Amygdala (tissue), 56 donors: ENCODE measurements at regions not wholly inside any gene's neighbourhood (a gene's known extent, or its start where the extent isn't known, plus 50 kb on each side); places are given as distances from the start of the nearest gene placed in this dataset.
A peak's percentile ranks its signal among the peaks of the same experiment; 100 is the strongest.
"Not testable (repeated sequence)": the region's sequence is repeated elsewhere in the genome, so short reads cannot be mapped to it uniquely, and the experiment has no call there.

Experiments
- DNase-seq, 56 donors: peaks; one replicate each; lab custom pipeline; 2025; lab: John Stamatoyannopoulos, UW

DNA sequence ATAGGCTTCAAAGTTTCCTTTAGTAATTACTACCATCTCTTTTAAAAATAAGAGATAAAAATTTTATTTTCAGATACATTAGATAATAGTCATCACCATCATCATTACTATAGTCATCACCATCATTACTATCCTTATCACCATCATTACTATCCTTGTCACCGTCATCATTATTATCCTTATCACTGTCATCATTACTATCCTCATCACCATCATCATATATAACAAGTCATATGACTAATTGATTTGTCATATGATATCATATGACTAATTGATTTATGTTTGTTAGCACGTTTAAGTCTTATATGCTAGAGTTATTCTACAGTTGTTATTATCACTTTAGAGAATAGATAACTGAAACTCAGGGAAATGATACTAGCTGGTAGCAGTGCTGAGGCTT, 382.1 kb upstream of the CDH18 start:
- no peak for DNase-seq

- no peak for DNase-seq
Observed at GRCh38 chr5:20369518-20369885, 381.5 kb upstream of the CDH18 start.

DNA sequence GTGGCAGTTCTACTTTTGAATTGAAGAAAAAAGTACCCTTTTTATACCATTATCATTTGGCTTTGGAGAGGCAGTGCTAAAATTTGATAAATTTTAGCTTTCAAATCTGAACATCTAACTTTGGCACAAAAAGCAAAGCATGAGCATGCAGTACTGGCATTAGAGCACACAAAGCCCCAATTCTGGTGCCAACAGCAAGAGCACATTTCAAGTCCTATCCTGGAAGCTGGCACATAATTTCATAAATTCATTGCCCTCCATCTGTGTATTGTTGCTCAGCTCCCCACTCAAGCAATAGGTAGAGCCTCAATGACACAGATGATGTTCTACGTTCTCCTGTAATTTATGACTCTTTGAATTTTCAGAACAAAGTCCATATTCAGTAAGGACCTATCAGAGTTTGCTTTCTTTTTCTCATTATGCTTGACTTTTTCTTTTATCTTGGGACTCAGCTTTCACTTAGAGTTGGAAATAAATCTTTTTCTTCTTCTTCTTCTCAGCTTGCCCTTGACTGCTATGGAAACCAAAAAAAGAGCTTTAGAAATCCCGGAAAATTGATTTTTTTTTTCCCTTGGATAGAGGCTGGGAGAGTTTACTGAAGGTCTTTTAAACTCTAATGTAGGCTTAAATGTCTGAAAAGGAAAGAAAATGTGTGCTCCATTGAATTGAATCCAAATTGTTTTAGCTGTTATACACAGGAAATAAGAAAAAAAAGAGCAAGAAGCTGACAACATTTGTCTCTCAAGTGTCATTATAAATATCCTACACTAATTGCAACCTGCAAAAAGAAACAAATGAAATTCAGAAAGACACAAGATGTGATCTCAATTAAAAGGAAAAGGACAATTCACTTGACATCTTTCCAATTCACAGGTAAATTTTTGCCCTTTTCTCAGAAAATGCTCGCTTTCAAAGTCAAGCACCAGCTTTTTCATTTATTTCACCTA, 380.8 kb upstream of the CDH18 start:
- DNase-seq = peak in 2 of 56 donors; percentile 1 to 4

DNA sequence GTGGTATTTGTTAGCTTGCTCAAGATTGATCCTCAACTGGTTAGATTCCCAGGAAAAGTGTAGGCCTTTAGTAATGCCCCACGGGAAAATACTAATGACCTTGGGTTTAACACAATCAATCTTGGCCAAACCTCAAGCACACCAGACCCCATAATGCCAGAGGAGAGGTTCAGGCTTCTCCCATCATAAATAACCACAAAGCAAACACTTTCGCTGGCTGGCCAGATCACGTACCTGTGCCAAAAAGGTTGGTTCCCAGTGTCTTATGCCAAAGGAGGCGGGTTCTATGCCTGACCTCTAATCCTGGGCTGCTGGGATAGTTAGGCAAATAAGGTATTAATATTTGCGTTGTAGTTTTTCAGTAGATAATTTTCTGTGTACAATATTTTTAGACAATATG, 379.2 kb upstream of the CDH18 start:
- DNase-seq = no peak

DNA sequence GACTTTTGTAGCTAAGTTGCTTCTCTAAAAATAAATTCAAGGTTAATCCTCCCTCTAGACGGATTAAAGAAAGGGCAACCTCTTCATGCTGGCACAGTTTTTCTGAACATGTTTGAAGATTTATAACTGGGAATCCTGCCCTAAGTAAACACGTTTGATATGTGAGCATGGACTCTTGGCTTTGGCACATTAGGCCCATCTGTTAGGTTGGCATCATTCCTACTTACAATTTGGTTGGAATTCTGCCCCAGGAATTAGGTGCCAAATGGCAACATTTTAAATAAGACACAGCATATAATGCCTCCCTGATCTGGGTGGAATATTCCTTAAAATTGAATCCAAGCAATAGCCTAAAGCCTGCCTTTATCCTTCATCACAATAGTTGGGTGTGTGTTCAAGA, 372.3 kb upstream of the CDH18 start:
- no peak for DNase-seq

DNA sequence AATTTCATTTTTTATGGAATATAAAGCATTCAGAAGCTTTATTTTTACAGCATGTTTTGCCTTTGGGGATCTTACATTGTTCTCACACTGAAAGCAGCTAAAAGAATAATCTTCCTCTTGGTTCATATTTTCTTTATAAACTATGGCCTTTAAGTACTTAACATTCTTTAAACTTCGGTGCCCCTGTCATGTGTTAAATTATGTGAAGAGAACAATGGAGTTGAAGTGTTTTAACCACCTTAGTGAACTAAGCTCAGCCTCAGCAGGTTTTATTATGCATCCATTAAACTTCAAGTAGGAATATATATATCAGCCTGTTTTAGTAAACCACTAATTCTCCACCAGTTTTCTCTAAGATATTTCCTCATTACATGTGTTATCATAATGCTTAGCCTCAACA, 371.4 kb upstream of the CDH18 start:
- DNase-seq = no peak

DNA sequence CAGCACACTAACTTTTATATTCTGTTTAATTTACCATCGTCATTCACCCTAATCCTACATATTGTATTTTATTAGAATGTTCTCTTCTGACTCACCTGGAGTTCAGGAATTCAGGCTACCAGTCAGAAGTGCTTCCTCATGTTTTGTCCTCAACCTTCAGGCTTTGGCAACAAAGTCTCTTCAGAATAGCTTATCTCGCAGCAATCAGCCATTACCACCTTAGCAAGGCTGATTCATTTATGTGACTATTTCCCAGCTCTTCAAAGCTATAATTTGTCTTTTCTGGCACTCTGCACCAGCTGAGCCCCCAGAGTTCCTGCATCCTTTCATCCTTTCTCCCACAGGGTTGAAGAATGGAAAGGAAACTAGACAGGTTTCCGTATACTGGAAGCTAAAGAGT, 365.5 kb upstream of the CDH18 start:
- no peak for DNase-seq

DNA sequence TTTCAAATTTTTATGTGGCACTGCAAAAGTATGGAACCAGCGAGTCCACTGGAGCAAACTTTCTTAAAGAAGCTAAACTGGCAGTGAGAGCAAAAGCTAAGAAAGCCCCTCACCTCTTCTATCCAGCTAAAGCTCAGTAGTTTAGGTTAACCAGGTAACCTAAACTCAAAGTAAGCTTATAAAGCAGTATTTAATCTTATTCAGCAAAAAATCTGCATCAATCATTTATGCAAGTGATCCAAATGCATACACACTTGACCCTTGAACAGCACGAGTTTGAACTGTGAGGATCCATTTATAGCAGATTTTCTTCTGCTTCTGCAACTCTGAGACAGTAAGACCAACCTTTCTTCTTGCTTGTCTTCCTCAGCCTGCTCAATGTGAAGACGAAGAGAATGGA, 363.8 kb upstream of the CDH18 start:
- no peak for DNase-seq

- DNase-seq = no peak
Observed at GRCh38 chr5:20348321-20348720, 360.3 kb upstream of the CDH18 start.

DNA sequence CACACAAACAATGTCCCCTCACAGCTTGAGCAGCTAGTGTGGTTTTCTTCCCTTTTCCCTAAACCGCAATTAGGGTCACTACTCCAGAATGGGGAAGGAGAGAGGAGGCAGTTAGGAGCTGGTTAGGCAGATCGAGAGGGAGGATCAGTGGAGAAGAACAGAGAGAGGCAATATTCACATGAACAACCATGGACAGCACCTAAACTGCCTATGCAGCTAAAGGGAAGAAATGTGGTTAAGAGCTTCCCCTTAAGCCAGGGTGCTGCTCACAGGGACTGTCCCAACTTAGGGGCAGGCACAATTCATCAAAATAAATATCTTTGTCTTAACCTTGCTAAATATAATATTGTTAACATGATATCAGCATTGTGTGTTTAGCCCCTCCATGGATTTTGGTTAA, 359.3 kb upstream of the CDH18 start:
- DNase-seq = no peak

- peak in 1 of 56 donors; percentile 3 for DNase-seq
Observed at GRCh38 chr5:20340126-20340525, 352.1 kb upstream of the CDH18 start.

- DNase-seq = no peak
Observed at GRCh38 chr5:20335978-20336377, 348.0 kb upstream of the CDH18 start.

- no peak for DNase-seq
Observed at GRCh38 chr5:20331826-20332225, 343.8 kb upstream of the CDH18 start.

- DNase-seq = no peak
Observed at GRCh38 chr5:20323323-20323722, 335.3 kb upstream of the CDH18 start.

DNA sequence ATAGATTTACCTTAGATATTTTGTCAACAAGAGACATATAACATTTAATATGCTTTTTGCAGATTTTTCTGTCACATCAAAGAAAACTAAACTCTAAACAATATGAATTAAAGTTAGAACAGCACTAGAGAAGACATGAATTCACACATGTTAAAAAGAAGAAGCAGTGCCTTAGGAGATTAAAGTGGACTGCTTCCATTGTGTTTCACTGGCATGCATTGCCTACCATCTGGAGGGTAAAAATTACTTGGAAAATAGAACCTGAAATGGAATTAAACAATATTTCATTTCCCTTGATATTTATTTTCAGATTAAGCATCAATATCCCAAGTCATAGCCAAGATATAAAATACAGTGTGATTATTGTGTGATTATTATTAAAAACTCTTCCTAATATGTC, 319.4 kb upstream of the CDH18 start:
- no peak for DNase-seq

DNA sequence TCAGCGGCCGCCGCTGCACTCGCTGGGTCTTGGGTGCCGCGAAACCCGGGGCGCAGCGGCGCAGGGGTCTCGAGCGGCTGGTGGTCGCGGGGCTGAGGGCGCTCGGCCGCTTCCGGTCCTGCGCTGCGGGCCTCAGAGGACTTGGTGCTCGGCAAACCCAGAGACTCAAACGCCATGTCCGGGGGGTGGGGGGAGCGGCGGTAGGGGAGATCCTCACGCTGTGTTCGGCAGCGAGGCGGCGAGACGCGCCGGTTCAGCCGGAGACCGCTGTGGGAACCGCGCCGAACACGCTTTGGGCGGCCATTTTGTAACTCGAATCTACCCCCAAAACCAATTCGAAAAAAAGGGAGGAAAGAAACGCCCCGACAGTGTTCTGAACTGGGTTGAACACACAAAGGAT, 317.5 kb upstream of the CDH18 start:
- DNase-seq = no peak

DNA sequence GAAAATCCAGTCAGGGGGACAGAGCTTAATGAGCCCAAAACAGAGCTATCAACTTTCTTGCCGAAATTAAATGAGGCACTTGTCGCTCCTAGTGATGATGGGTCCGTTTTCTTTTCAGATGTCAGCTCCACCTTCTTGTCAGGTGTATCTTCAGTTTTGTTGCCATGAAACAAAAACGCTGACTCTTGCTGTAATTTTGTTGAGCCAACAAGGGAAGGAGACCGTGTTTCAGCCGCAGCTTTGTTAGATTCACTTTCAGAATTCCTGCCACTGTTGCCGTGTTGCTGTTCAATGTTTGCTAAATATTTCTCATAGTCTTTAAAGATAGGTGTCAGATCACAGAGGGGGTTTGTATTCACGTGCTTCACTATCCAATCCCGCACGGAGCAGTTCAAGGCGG, 316.6 kb upstream of the CDH18 start:
- not testable (repeated sequence) for DNase-seq

- DNase-seq = no peak
Observed at GRCh38 chr5:20300110-20300509, 312.1 kb upstream of the CDH18 start.

DNA sequence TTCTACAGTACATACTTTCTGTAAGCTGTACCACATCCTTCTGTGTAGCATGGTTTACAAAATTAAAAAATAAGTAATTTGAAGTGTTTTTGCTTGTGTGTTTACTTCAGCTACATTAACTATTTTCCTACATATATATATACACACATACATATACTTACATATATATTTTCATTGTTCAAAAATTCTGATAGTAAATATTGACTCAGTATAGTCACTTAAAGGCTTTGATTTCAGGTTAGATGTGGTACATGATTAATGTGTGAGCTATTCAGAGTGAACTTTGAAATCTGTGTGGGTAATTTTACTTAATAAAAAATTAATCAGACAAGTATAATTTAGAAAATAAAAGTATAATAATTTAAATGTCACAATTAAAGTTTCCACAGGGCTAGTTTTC, 306.7 kb upstream of the CDH18 start:
- no peak for DNase-seq

DNA sequence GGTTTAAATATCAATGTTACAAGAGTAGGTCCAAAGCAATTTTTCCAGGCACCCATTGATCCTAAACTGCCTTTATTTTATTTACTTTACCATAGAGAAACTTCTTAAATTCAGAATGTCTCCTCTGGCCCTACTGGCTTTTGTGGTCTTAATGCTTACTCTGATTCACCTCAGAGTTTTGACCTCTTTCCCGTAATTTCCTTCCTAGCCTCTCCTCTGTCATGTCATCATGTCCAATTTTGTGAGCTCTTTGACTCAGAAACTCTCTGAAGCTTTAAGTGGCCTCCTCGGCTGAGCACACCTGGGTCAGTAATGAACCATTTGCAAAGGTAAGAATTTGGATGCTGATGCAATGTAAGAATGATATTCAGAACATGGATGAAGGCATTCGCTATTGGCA, 303.8 kb upstream of the CDH18 start:
- DNase-seq = no peak

- no peak for DNase-seq
Observed at GRCh38 chr5:20287640-20288039, 299.6 kb upstream of the CDH18 start.

- DNase-seq = no peak
Observed at GRCh38 chr5:20286512-20286911, 298.5 kb upstream of the CDH18 start.

- no peak for DNase-seq
Observed at GRCh38 chr5:20276959-20277263, 288.9 kb upstream of the CDH18 start.
